ENCODE measurements at regions not wholly inside any gene's neighbourhood (a gene's known extent, or its start where the extent isn't known, plus 50 kb on each side); places are given as distances from the start of the nearest gene placed in this dataset.

GRCh38 chr3:18247776-18248310 lies 177.3 kb downstream of the SATB1 start:
- DNase-seq (ENCODE audit: low read depth in 1 of 2, low spot score in 1 of 2): no peak
- H3K4me3 ChIP-seq (replicated peaks; ENCODE audit: insufficient read depth, low read length): no peak overlapping the region
- no peak overlapping the region for H3K27ac ChIP-seq (replicated peaks)
- TF ChIP-seq CTCF (IDR thresholded peaks at IDR 0.05; ENCODE audit: insufficient read depth, low read length) (no peak), REST (IDR thresholded peaks at IDR 0.05; ENCODE audit: insufficient replicate concordance, low read depth) (no peak), POLR2AphosphoS5 (IDR thresholded peaks at IDR 0.05; ENCODE audit: low read depth) (no peak), GABPA (IDR thresholded peaks at IDR 0.05; ENCODE audit: low read depth) (no peak), SPI1 (IDR thresholded peaks at IDR 0.05; ENCODE audit: borderline replicate concordance, low read depth) (no peak)
- no peaks in the 10 kb centered on the region for H3K27me3 ChIP-seq (ENCODE audit: insufficient read depth, poor library complexity, severe bottlenecking)

GRCh38 chr3:18247139-18247695 lies 177.9 kb downstream of the SATB1 start:
- Histone ChIP-seq H3K4me3 (replicated peaks; ENCODE audit: insufficient read depth, low read length) (no peak overlapping the region), H3K27me3 (ENCODE audit: insufficient read depth, poor library complexity, severe bottlenecking) (no peaks in the 10 kb centered on the region), H3K27ac (replicated peaks) (no peak overlapping the region)
- no peak for TF ChIP-seq GABPA (IDR thresholded peaks at IDR 0.05; ENCODE audit: low read depth)
- TF ChIP-seq POLR2AphosphoS5 (IDR thresholded peaks at IDR 0.05; ENCODE audit: low read depth): no peak
- TF ChIP-seq CTCF (IDR thresholded peaks at IDR 0.05; ENCODE audit: insufficient read depth, low read length): no peak
- no peak for TF ChIP-seq SPI1 (IDR thresholded peaks at IDR 0.05; ENCODE audit: borderline replicate concordance, low read depth)
- no peak for TF ChIP-seq REST (IDR thresholded peaks at IDR 0.05; ENCODE audit: insufficient replicate concordance, low read depth)
- DNase-seq (ENCODE audit: low read depth in 1 of 2, low spot score in 1 of 2): no peak

GRCh38 chr3:18246336-18247060 lies 178.6 kb downstream of the SATB1 start:
- Histone ChIP-seq H3K4me3 (replicated peaks; ENCODE audit: insufficient read depth, low read length) (no peak overlapping the region), H3K27ac (replicated peaks) (no peak overlapping the region), H3K27me3 (ENCODE audit: insufficient read depth, poor library complexity, severe bottlenecking) (no peaks in the 10 kb centered on the region)
- TF ChIP-seq REST (IDR thresholded peaks at IDR 0.05; ENCODE audit: insufficient replicate concordance, low read depth): no peak
- no peak for TF ChIP-seq SPI1 (IDR thresholded peaks at IDR 0.05; ENCODE audit: borderline replicate concordance, low read depth)
- TF ChIP-seq CTCF (IDR thresholded peaks at IDR 0.05; ENCODE audit: insufficient read depth, low read length): no peak
- no peak for TF ChIP-seq GABPA (IDR thresholded peaks at IDR 0.05; ENCODE audit: low read depth)
- no peak for TF ChIP-seq POLR2AphosphoS5 (IDR thresholded peaks at IDR 0.05; ENCODE audit: low read depth)
- no peak for DNase-seq (ENCODE audit: low read depth in 1 of 2, low spot score in 1 of 2)

Data from HL-60 (cell line).